IPS DF 6.9 (cell line): ENCODE measurements at regions not wholly inside any gene's neighbourhood (a gene's known extent, or its start where the extent isn't known, plus 50 kb on each side); places are given as distances from the start of the nearest gene placed in this dataset.

Source experiments
- DNase-seq: peaks from one replicate; pipeline ENCODE4 v3.0.0-alpha.2; 2013; ENCODE audit warnings: low read depth, low spot score
- H3K27ac ChIP-seq: one replicate; pipeline ENCODE4 v1.5.1; 2013; ENCODE audit warnings: low read length, control low read depth
- H3K27me3 ChIP-seq: 2 replicates; pipeline ENCODE4 v1.6.1; 2013; ENCODE audit warnings: mild to moderate bottlenecking, low read length; ENCODE audit not compliant: control insufficient read depth, insufficient read depth
- H3K36me3 ChIP-seq: 2 replicates; pipeline ENCODE4 v1.6.1; 2013; ENCODE audit warnings: low read length; ENCODE audit not compliant: control insufficient read depth, insufficient read depth
- H3K4me1 ChIP-seq: 2 replicates; pipeline ENCODE4 v1.6.1; 2013; ENCODE audit warnings: low read length; ENCODE audit not compliant: control insufficient read depth, insufficient read depth
- H3K4me3 ChIP-seq: 2 replicates; pipeline ENCODE4 v1.5.1; 2013; ENCODE audit warnings: mild to moderate bottlenecking, low read length
- H3K9me3 ChIP-seq: 2 replicates; pipeline ENCODE4 v1.6.1; 2013; ENCODE audit warnings: low read length, inconsistent platforms; ENCODE audit not compliant: control insufficient read depth, insufficient read depth
- WGBS: extraction: QIAGEN DNeasy Blood & Tissue Kit; methylation state at CpG from one replicate; pipeline ENCODE4 v1.1.7; 2013; ENCODE audit warnings: mixed read lengths, missing lambda C conversion rate; ENCODE audit not compliant: insufficient read length, insufficient coverage; 5-methylcytosine and 5-hydroxymethylcytosine counted together

- H3K4me3 ChIP-seq: no peak overlapping the region
- no peak overlapping the region for H3K27ac ChIP-seq
- WGBS: no CpG with 5 or more reads among the region's 3 CpGs
- DNase-seq: no peak
- H3K27me3 ChIP-seq: no peaks in the 10 kb centered on the region
- peaks cover 1% of the 10 kb centered on the region for H3K9me3 ChIP-seq
- H3K36me3 ChIP-seq: no peaks in the 10 kb centered on the region
- no peaks in the 10 kb centered on the region for H3K4me1 ChIP-seq
Measured at GRCh38 chr2:106628377-106628776, 141.2 kb downstream of the CD8B2 start.

DNA sequence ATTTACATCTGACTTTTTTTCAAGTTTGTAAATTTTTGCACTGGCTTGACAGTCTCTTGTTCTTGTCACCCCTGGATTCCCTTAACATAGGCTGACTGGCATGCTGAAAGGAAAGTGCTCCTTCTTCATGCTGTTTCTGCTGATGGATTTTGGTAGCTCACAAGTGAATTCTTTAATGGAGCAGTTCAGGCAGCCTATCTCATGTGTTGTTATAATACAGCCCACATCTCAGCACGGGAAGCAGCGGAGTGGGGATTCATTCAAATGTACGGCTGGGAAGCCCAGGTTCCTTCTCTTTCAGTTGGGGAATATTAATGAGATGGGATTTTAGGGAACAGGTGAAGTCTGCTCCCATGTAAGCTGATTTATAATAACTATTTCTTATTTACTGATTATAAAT is 142.8 kb downstream of the CD8B2 start:
- Histone ChIP-seq H3K4me1 (no peaks in the 10 kb centered on the region), H3K9me3 (peaks cover 1% of the 10 kb centered on the region), H3K27me3 (no peaks in the 10 kb centered on the region), H3K27ac (no peak overlapping the region), H3K4me3 (no peak overlapping the region), H3K36me3 (no peaks in the 10 kb centered on the region)
- no peak for DNase-seq
- WGBS: no CpG with 5 or more reads among the region's 3 CpGs

DNA sequence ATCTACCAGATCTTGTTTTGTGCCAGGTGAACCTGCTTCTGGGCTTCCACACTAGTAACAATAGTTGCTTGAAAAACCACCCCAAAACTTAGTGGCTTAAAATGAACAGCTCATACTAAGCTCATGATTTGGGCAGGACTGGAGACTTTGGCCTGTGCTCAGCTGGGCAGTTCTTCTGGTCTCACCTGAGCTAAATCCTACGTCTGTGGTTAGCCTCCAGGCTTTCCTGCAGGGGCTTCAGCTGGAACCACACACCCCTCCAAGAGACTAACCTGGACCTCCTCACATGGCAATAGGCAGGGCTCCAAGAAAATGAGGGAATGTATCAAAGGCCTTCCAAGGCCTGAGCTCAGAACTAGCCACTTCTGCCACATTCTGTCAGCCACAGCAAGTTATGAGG is 144.1 kb downstream of the CD8B2 start:
- no peaks in the 10 kb centered on the region for H3K36me3 ChIP-seq
- no peak overlapping the region for H3K4me3 ChIP-seq
- no peaks in the 10 kb centered on the region for H3K27me3 ChIP-seq
- DNase-seq: no peak
- no peak overlapping the region for H3K27ac ChIP-seq
- H3K9me3 ChIP-seq: peaks cover 1% of the 10 kb centered on the region
- WGBS: no CpG with 5 or more reads among the region's 1 CpG
- H3K4me1 ChIP-seq: no peaks in the 10 kb centered on the region

DNA sequence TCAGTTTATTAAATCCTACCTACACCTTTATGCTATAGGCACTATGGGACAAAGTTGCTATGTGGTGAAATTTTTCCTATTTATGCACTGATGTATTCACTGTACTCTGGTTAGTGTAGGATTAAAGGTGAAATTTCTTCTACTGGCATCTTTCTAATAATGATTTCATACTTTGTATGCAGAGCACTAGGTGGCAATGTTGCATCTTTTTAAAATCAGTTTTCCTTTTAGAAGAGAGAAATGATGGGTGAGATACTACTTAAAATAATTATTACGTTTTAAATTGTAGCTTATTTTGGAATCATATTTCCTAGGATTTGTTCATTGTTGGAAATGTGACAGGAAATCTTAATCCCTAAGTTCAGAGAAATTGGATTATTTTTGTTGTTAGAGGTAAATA is 150.9 kb downstream of the CD8B2 start:
- WGBS: no CpG with 5 or more reads among the region's 1 CpG
- no peak for DNase-seq

GRCh38 chr2:106638580-106638979 is 151.4 kb downstream of the CD8B2 start:
- H3K4me1 ChIP-seq: no peaks in the 10 kb centered on the region
- no peak for DNase-seq
- H3K4me3 ChIP-seq: no peak overlapping the region
- H3K27me3 ChIP-seq: no peaks in the 10 kb centered on the region
- no peaks in the 10 kb centered on the region for H3K9me3 ChIP-seq
- no peak overlapping the region for H3K27ac ChIP-seq
- no peaks in the 10 kb centered on the region for H3K36me3 ChIP-seq

More for the DNA sequence above, 150.9 kb downstream of the CD8B2 start:
- no peaks in the 10 kb centered on the region for H3K27me3 ChIP-seq
- H3K4me1 ChIP-seq: no peaks in the 10 kb centered on the region
- H3K9me3 ChIP-seq: no peaks in the 10 kb centered on the region
- no peak overlapping the region for H3K4me3 ChIP-seq
- H3K27ac ChIP-seq: no peak overlapping the region
- H3K36me3 ChIP-seq: no peaks in the 10 kb centered on the region

GRCh38 chr2:106642679-106643078 is 155.5 kb downstream of the CD8B2 start:
- DNase-seq: no peak
- no peaks in the 10 kb centered on the region for H3K4me1 ChIP-seq
- no peaks in the 10 kb centered on the region for H3K9me3 ChIP-seq
- H3K36me3 ChIP-seq: no peaks in the 10 kb centered on the region
- H3K27ac ChIP-seq: no peak overlapping the region
- H3K27me3 ChIP-seq: no peaks in the 10 kb centered on the region
- no peak overlapping the region for H3K4me3 ChIP-seq

DNA sequence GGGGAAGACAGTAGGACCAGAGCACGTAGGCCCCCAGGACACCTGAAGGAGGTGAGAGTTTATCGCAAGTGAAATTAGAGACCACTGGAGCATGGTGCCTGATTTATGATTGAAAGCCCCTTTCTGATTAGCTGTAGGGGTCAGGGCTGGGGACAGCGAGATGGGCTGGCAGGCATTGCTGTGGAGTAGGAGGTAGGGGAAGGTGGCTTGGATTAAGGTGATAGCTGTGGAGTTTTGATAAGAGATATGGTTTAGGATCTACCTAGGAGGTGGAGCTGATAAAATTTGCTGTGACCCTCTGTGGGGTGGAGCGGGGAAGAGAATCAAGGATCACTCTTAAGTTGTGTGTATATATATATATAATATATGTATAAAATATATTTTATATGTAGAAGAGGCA is 157.5 kb downstream of the CD8B2 start:
- H3K4me1 ChIP-seq: no peaks in the 10 kb centered on the region
- no CpG with 5 or more reads among the region's 4 CpGs for WGBS
- DNase-seq: no peak
- H3K9me3 ChIP-seq: no peaks in the 10 kb centered on the region
- no peak overlapping the region for H3K4me3 ChIP-seq
- no peak overlapping the region for H3K27ac ChIP-seq
- no peaks in the 10 kb centered on the region for H3K27me3 ChIP-seq
- no peaks in the 10 kb centered on the region for H3K36me3 ChIP-seq

DNA sequence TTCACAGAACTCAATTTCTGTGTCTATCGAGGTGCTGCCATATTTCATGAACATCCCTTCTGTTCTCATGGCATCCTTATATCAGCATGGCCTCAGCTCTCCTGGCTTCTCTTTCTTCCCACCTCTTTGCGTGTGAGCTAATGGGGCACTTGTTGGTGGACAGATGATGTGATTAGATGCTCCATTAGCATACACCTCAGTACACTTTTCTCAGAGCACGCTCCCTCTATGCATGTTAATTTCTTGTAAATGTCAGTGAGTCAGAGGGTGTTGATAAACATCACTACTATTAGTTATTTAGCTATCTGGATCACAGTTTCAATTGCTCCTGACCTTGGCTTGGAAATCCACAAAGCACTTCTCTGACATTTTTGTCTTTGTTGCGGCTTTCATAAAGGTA is 159.4 kb downstream of the CD8B2 start:
- H3K27ac ChIP-seq: no peak overlapping the region
- H3K27me3 ChIP-seq: no peaks in the 10 kb centered on the region
- no peaks in the 10 kb centered on the region for H3K9me3 ChIP-seq
- H3K4me3 ChIP-seq: no peak overlapping the region
- WGBS: no CpG with 5 or more reads among the region's 4 CpGs
- H3K4me1 ChIP-seq: no peaks in the 10 kb centered on the region
- H3K36me3 ChIP-seq: no peaks in the 10 kb centered on the region
- no peak for DNase-seq

DNA sequence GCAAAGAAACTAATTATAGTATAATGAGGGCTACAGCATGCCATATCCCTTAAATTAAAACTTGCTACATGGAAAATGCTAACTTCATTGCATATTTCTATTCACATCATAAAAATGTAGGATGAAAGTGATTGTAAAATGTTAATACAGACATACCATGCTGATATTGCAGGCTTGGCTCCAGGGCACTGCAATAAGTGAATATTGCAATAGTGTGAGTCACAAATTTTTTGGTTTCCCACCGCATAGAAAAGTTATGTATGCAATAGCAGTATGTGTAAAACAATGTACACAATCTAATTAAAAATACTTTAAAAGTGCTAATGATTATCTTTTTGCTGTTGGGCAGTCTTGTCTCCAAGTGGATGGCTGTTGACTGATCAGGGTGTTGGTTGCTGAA is 162.1 kb downstream of the CD8B2 start:
- WGBS: no CpG with 5 or more reads among the region's 1 CpG
- Histone ChIP-seq H3K4me1 (no peaks in the 10 kb centered on the region), H3K4me3 (no peak overlapping the region), H3K9me3 (no peaks in the 10 kb centered on the region), H3K27ac (no peak overlapping the region), H3K36me3 (no peaks in the 10 kb centered on the region), H3K27me3 (no peaks in the 10 kb centered on the region)
- DNase-seq: no peak

- Histone ChIP-seq H3K36me3 (no peaks in the 10 kb centered on the region), H3K27ac (no peak overlapping the region), H3K27me3 (no peaks in the 10 kb centered on the region), H3K9me3 (no peaks in the 10 kb centered on the region), H3K4me3 (no peak overlapping the region), H3K4me1 (no peaks in the 10 kb centered on the region)
- DNase-seq: no peak
- 100% methylated on average over 1 of the region's 6 CpGs for WGBS
Measured at GRCh38 chr2:106653465-106653864, 166.3 kb downstream of the CD8B2 start.

DNA sequence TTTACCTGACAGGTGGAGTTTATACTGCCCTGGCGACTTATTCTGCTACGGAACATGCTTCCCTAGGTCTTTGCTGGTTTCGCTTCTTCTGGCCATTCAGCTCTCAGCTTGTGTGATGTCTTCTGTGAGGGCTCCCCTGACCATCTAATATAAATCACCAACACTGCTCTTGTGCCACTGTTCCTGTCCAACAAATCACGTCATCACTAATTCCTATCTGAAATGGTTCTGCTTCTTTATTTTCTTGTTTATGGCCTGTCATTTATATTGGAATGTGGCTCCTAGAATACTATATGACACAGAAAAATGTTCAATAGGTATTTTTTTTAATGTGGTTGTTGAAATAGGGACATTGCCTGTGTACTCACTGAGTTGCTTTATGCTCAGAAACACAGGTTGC is 171.5 kb downstream of the CD8B2 start:
- no peaks in the 10 kb centered on the region for H3K27me3 ChIP-seq
- no peaks in the 10 kb centered on the region for H3K9me3 ChIP-seq
- H3K4me3 ChIP-seq: no peak overlapping the region
- no peak for DNase-seq
- no peaks in the 10 kb centered on the region for H3K36me3 ChIP-seq
- H3K4me1 ChIP-seq: no peaks in the 10 kb centered on the region
- WGBS: no CpG with 5 or more reads among the region's 4 CpGs
- no peak overlapping the region for H3K27ac ChIP-seq
